IPS-20b (cell line): ENCODE measurements at regions not wholly inside any gene's neighbourhood (a gene's known extent, or its start where the extent isn't known, plus 50 kb on each side); places are given as distances from the start of the nearest gene placed in this dataset.

Experiments
- H3K27ac ChIP-seq: one replicate; pipeline ENCODE4 v1.5.1; 2013; ENCODE audit warnings: low read length
- H3K27me3 ChIP-seq: 2 replicates; pipeline ENCODE4 v1.6.1; 2013; ENCODE audit warnings: mild to moderate bottlenecking, low read length, inconsistent platforms; ENCODE audit not compliant: insufficient read depth
- H3K36me3 ChIP-seq: 2 replicates; pipeline ENCODE4 v1.6.1; 2013; ENCODE audit warnings: low read depth, mild to moderate bottlenecking, inconsistent platforms, low read length, moderate library complexity; ENCODE audit not compliant: insufficient read depth
- H3K4me1 ChIP-seq: 2 replicates; pipeline ENCODE4 v1.6.1; 2013; ENCODE audit warnings: mild to moderate bottlenecking, control low read depth, inconsistent platforms, low read length, moderate library complexity; ENCODE audit not compliant: insufficient read depth
- H3K4me3 ChIP-seq: 2 replicates; pipeline ENCODE4 v1.5.1; 2013; ENCODE audit warnings: mild to moderate bottlenecking, low read length, inconsistent platforms
- H3K9ac ChIP-seq: 2 replicates; pipeline ENCODE4 v1.6.1; 2013; ENCODE audit warnings: low read depth, mild to moderate bottlenecking, inconsistent platforms, low read length, moderate library complexity
- H3K9me3 ChIP-seq: 2 replicates; pipeline ENCODE4 v1.6.1; 2013; ENCODE audit warnings: mild to moderate bottlenecking, low read depth, low read length, inconsistent platforms; ENCODE audit not compliant: insufficient read depth

DNA sequence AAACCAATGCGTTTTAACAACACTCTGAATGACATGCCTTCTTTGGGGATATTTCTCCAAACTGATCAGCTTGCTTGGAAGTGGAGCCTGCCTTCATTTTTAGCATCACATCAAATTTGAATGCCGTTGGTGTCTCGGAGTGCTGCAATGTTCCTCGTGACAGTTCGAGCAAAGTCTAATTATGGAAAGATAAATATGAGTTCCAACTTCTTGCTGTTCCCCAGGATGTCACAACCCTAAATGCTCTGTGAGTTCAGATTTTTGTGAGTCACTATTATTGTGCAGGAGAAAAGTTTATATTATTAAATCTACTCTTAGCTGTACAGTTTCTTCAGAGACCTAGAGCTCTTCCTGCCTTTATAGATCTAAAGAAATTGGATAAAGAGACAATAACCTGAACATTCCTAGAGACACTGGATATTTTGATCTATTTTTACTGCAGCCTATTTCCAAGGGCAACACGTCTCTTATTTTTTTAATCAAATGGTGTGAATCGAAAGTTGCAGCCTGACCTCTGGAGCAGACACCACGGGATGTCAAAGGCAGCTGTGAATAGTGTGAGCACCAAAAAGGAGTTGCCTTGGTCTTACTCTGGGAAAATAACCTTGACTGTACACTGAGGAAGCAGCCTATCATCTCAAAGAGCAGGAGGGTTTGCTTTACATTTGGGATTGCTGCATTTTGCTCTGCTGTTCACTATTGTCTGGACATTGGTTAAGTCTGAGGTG lies 330.1 kb downstream of the TDRD15 start:
- Histone ChIP-seq H3K36me3 (no peaks in the 10 kb centered on the region), H3K27ac (no peak overlapping the region), H3K27me3 (no peaks in the 10 kb centered on the region; the same call in 1 of the 2 replicates), H3K4me3 (no peak overlapping the region), H3K4me1 (peaks cover 23% of the 10 kb centered on the region; the same call in 1 of the 2 replicates), H3K9me3 (peaks cover 12% of the 10 kb centered on the region), H3K9ac (no peak overlapping the region)

GRCh38 chr2:21454839-21455238 lies 331.1 kb downstream of the TDRD15 start:
- Histone ChIP-seq H3K9me3 (peaks cover 17% of the 10 kb centered on the region), H3K27me3 (no peaks in the 10 kb centered on the region; the same call in 1 of the 2 replicates), H3K4me3 (no peak overlapping the region), H3K27ac (no peak overlapping the region), H3K36me3 (no peaks in the 10 kb centered on the region), H3K9ac (no peak overlapping the region), H3K4me1 (peaks cover 23% of the 10 kb centered on the region; the same call in 1 of the 2 replicates)

DNA sequence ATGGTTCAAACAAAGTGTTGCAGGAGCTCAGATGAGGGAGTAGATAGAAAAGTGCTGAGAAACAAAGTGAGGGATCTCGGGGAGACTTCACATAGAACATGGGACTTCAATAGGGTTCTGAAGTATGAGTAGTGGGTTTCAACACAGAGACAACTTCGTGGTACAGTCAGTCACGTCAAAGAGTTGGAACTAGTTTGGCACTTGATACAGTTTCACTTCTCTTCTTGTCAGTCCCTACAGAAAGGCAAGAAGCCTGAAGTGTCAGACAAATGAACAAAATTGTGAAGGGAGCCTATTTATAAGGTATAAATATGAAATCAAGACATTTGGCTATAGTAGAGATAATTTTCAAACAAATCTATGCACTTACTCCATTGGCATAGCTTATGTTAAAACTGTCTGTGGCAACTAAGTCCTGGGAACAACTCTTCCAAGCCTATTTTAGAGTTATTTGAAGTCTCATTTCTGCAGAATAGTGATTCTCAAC lies 338.0 kb downstream of the TDRD15 start:
- Histone ChIP-seq H3K4me3 (no peak overlapping the region), H3K9ac (no peak overlapping the region), H3K4me1 (peaks cover under 1% of the 10 kb centered on the region; the same call in 1 of the 2 replicates), H3K9me3 (peaks cover 19% of the 10 kb centered on the region), H3K27me3 (no peaks in the 10 kb centered on the region), H3K27ac (no peak overlapping the region), H3K36me3 (no peaks in the 10 kb centered on the region)

GRCh38 chr2:21466341-21466927 lies 342.7 kb downstream of the TDRD15 start:
- Histone ChIP-seq H3K27me3 (no peaks in the 10 kb centered on the region), H3K4me3 (no peak overlapping the region), H3K4me1 (peaks cover 3% of the 10 kb centered on the region; the same call in 1 of the 2 replicates), H3K27ac (no peak overlapping the region), H3K9me3 (no peaks in the 10 kb centered on the region), H3K36me3 (no peaks in the 10 kb centered on the region), H3K9ac (no peak overlapping the region)

GRCh38 chr2:21467280-21467818 lies 343.6 kb downstream of the TDRD15 start:
- Histone ChIP-seq H3K27me3 (no peaks in the 10 kb centered on the region), H3K4me1 (peaks cover 3% of the 10 kb centered on the region; the same call in 1 of the 2 replicates), H3K9ac (no peak overlapping the region), H3K36me3 (no peaks in the 10 kb centered on the region), H3K9me3 (no peaks in the 10 kb centered on the region), H3K27ac (no peak overlapping the region), H3K4me3 (no peak overlapping the region)

DNA sequence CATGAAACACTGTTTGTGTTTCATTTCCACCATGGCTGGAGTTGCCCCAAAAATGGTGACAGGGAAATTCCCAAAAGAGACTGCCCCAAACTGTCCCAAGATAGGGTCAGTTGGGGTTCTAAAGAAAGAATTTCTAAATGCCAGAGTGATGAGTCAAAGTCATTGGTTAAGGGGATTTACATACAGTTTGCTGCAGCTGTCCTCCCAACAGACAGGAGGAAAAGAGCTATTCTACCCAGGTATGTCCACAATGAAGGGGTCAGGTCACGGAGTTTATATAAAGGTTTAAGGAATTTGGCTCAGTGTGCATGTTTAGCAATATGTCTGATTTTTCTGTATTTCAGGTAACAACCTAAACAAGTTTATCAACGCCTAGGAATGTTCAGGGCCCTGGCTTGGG lies 344.1 kb downstream of the TDRD15 start:
- Histone ChIP-seq H3K36me3 (no peaks in the 10 kb centered on the region), H3K9me3 (no peaks in the 10 kb centered on the region), H3K27ac (no peak overlapping the region), H3K4me1 (peaks cover 3% of the 10 kb centered on the region; the same call in 1 of the 2 replicates), H3K27me3 (no peaks in the 10 kb centered on the region), H3K9ac (no peak overlapping the region), H3K4me3 (no peak overlapping the region)

DNA sequence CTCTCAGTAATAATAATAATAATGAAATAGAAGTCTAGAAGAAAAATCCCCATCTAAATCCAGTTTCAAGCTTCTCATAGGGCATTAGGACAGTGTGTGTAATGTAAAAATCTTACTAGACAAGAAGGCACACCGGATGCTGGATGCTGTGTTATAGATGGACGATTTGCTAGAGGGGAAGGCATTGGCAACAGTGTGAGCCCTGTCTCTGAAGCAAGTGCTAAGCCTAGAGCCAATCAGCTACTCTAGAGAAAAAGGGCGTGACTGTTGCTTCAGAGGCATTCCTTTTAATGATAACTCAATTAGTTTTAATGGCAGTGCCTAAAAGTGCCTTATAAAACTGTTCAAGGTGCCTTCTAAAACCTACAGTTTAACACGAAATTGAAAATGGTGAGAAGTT lies 344.9 kb downstream of the TDRD15 start:
- Histone ChIP-seq H3K9ac (no peak overlapping the region), H3K9me3 (no peaks in the 10 kb centered on the region), H3K36me3 (no peaks in the 10 kb centered on the region), H3K27ac (no peak overlapping the region), H3K27me3 (no peaks in the 10 kb centered on the region), H3K4me1 (peaks cover 3% of the 10 kb centered on the region; the same call in 1 of the 2 replicates), H3K4me3 (no peak overlapping the region)

DNA sequence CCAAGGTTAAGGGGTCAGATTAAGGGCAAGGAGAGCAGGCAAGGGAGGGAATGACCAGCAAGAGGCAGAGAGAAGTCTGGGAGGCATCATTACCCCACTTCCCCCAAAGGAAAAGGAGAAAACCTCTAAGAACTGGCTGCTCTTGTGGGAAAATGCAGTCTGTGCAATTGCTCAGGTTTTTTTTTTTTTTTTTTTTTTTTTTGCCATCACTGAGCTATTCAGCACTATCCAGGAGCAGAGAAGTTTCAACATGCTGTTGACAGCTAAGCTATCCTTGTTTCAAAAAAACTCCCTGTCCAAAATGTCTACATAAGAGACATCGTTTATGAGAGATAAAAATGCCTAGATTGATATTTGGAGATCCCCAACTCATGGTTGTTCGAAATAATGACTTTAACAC lies 345.4 kb downstream of the TDRD15 start:
- H3K9ac ChIP-seq = no peak overlapping the region
- peaks cover 3% of the 10 kb centered on the region; the same call in 1 of the 2 replicates for H3K4me1 ChIP-seq
- no peaks in the 10 kb centered on the region for H3K36me3 ChIP-seq
- H3K9me3 ChIP-seq = no peaks in the 10 kb centered on the region
- H3K27ac ChIP-seq = no peak overlapping the region
- H3K27me3 ChIP-seq = no peaks in the 10 kb centered on the region
- H3K4me3 ChIP-seq = no peak overlapping the region

GRCh38 chr2:21469564-21469963 lies 345.8 kb downstream of the TDRD15 start:
- H3K9ac ChIP-seq = no peak overlapping the region
- peaks cover 3% of the 10 kb centered on the region; the same call in 1 of the 2 replicates for H3K4me1 ChIP-seq
- no peaks in the 10 kb centered on the region for H3K9me3 ChIP-seq
- no peak overlapping the region for H3K4me3 ChIP-seq
- H3K27me3 ChIP-seq = no peaks in the 10 kb centered on the region
- no peak overlapping the region for H3K27ac ChIP-seq
- H3K36me3 ChIP-seq = no peaks in the 10 kb centered on the region

- Histone ChIP-seq H3K27me3 (no peaks in the 10 kb centered on the region), H3K9ac (no peak overlapping the region), H3K4me3 (no peak overlapping the region)
Measured at GRCh38 chr2:21480162-21480561, 356.4 kb downstream of the TDRD15 start.

GRCh38 chr2:21484643-21485042 lies 360.9 kb downstream of the TDRD15 start:
- no peaks in the 10 kb centered on the region; the same call in 1 of the 2 replicates for H3K9me3 ChIP-seq
- H3K36me3 ChIP-seq = no peaks in the 10 kb centered on the region
- no peak overlapping the region for H3K9ac ChIP-seq
- H3K27me3 ChIP-seq = no peaks in the 10 kb centered on the region
- H3K27ac ChIP-seq = no peak overlapping the region
- H3K4me3 ChIP-seq = no peak overlapping the region
- no peaks in the 10 kb centered on the region for H3K4me1 ChIP-seq

More at GRCh38 chr2:21480162-21480561, 356.4 kb downstream of the TDRD15 start:
- no peaks in the 10 kb centered on the region for H3K4me1 ChIP-seq
- no peaks in the 10 kb centered on the region for H3K36me3 ChIP-seq
- H3K9me3 ChIP-seq = no peaks in the 10 kb centered on the region
- no peak overlapping the region for H3K27ac ChIP-seq
